ENCODE measurements at regions not wholly inside any gene's neighbourhood (a gene's known extent, or its start where the extent isn't known, plus 50 kb on each side); places are given as distances from the start of the nearest gene placed in this dataset.

- TF ChIP-seq EZH2 (IDR thresholded peaks at IDR 0.05; ENCODE audit: borderline replicate concordance, low read length) (no peak), CTCF (IDR thresholded peaks at IDR 0.05; ENCODE audit: low read length) (no peak)
Observed at GRCh38 chr4:58679886-58680285, 1569.7 kb upstream of the IGFBP7 start.

Data from OCI-LY1 (cell line).